Vagina (tissue), 2 donors: ENCODE measurements at regions not wholly inside any gene's neighbourhood (a gene's known extent, or its start where the extent isn't known, plus 50 kb on each side); places are given as distances from the start of the nearest gene placed in this dataset.

Experiments used
- DNase-seq, 2 donors: peaks; one replicate each; pipeline ENCODE4 v3.0.0-alpha.2; 2017; ENCODE audit errors: extremely low spot score in 2 of 2
- H3K27ac ChIP-seq: fragments of 200-600 bp; sonication (generic); one replicate; pipeline ENCODE4 v1.5.1; 2019
- H3K27me3 ChIP-seq: fragments of 200-600 bp; sonication (generic); one replicate; pipeline ENCODE4 v1.5.1; 2019
- H3K36me3 ChIP-seq, 2 donors: fragments of 200-600 bp; sonication (generic); one replicate each; pipeline ENCODE4 v1.5.1; 2017 to 2019
- H3K4me1 ChIP-seq: fragments of 200-600 bp; sonication (generic); one replicate; pipeline ENCODE4 v1.5.1; 2019
- H3K4me3 ChIP-seq, 2 donors: fragments of 200-600 bp; sonication (generic); 1 replicate in 1 of 2; 2 replicates in 1 of 2; pipeline ENCODE4 v1.5.1; 2016 to 2019
- H3K9me3 ChIP-seq: fragments of 200-600 bp; sonication (generic); one replicate; pipeline ENCODE4 v1.5.1; 2019
- CTCF ChIP-seq, 3 experiments: fragments of 450-650 bp in 2 of 3; fragments of 200-600 bp in 1 of 3; sonication (generic) in 1 of 3; IDR thresholded peaks; one replicate each; pipeline ENCODE4 v1.5.1; 2017 to 2019; ENCODE audit warnings: antibody characterized with exemption in 3 of 3, mild to moderate bottlenecking in 2 of 3, moderate library complexity in 2 of 3
- POLR2A ChIP-seq, 2 donors: fragments of 450-650 bp; IDR thresholded peaks; one replicate each; pipeline ENCODE4 v1.6.1; 2017; ENCODE audit warnings: antibody characterized with exemption in 2 of 2, mild to moderate bottlenecking in 2 of 2, moderate library complexity in 2 of 2
- POLR2AphosphoS5 ChIP-seq, 2 donors: sonication (generic); formaldehyde crosslinking; IDR thresholded peaks; one replicate each; pipeline ENCODE4 v1.9.0; 2017; ENCODE audit warnings: antibody characterized with exemption in 2 of 2, mild to moderate bottlenecking in 2 of 2, low read depth in 1 of 2; ENCODE audit not compliant: insufficient read depth in 1 of 2
- intact Hi-C: fragments of 100-400 bp; cut with DNase I; formaldehyde crosslinking; loops from one replicate; pipeline ENCODE4 v1.15.1; 2023

GRCh38 chr16:86404678-86405077 is 105.6 kb upstream of the FOXF1 start:
- Histone ChIP-seq H3K27ac (no peak overlapping the region), H3K36me3 (no peaks in the 10 kb centered on the region), H3K9me3 (no peaks in the 10 kb centered on the region), H3K4me1 (no peaks in the 10 kb centered on the region), H3K27me3 (no peaks in the 10 kb centered on the region), H3K4me3 (no peak overlapping the region)
- intact Hi-C loops = no loop called here
- no peak for TF ChIP-seq POLR2A (IDR thresholded peaks at IDR 0.05)
- no peak for TF ChIP-seq CTCF (IDR thresholded peaks at IDR 0.05)
- no peak for TF ChIP-seq POLR2AphosphoS5 (IDR thresholded peaks at IDR 0.05; ENCODE audit: insufficient read depth in 1 of 2, low read depth in 1 of 2)
- no peak for DNase-seq

- intact Hi-C loops = no loop called here
- H3K9me3 ChIP-seq = no peaks in the 10 kb centered on the region
- TF ChIP-seq POLR2AphosphoS5 (IDR thresholded peaks at IDR 0.05; ENCODE audit: insufficient read depth in 1 of 2, low read depth in 1 of 2) (no peak), CTCF (IDR thresholded peaks at IDR 0.05) (no peak)
- H3K4me1 ChIP-seq = no peaks in the 10 kb centered on the region
- H3K27ac ChIP-seq = no peak overlapping the region
- no peak for DNase-seq
- H3K27me3 ChIP-seq = no peaks in the 10 kb centered on the region
- H3K36me3 ChIP-seq = no peaks in the 10 kb centered on the region
- no peak overlapping the region for H3K4me3 ChIP-seq
Observed at GRCh38 chr16:86405319-86405718, 105.0 kb upstream of the FOXF1 start.

- intact Hi-C loops = no loop called here
- Histone ChIP-seq H3K4me3 (no peak overlapping the region), H3K4me1 (no peaks in the 10 kb centered on the region), H3K36me3 (no peaks in the 10 kb centered on the region), H3K9me3 (no peaks in the 10 kb centered on the region), H3K27me3 (no peaks in the 10 kb centered on the region), H3K27ac (no peak overlapping the region)
- TF ChIP-seq POLR2AphosphoS5 (IDR thresholded peaks at IDR 0.05; ENCODE audit: insufficient read depth in 1 of 2, low read depth in 1 of 2) = no peak
- TF ChIP-seq CTCF (IDR thresholded peaks at IDR 0.05) = no peak
- no peak for TF ChIP-seq POLR2A (IDR thresholded peaks at IDR 0.05)
- DNase-seq = no peak
Observed at GRCh38 chr16:86406056-86406455, 104.3 kb upstream of the FOXF1 start.

GRCh38 chr16:86408685-86409084 is 101.6 kb upstream of the FOXF1 start:
- Histone ChIP-seq H3K4me1 (no peaks in the 10 kb centered on the region), H3K4me3 (no peak overlapping the region), H3K27me3 (no peaks in the 10 kb centered on the region), H3K36me3 (no peaks in the 10 kb centered on the region), H3K9me3 (no peaks in the 10 kb centered on the region), H3K27ac (no peak overlapping the region)
- no peak for TF ChIP-seq CTCF (IDR thresholded peaks at IDR 0.05)
- no peak for TF ChIP-seq POLR2AphosphoS5 (IDR thresholded peaks at IDR 0.05; ENCODE audit: insufficient read depth in 1 of 2, low read depth in 1 of 2)
- no peak for TF ChIP-seq POLR2A (IDR thresholded peaks at IDR 0.05)
- no peak for DNase-seq
- intact Hi-C loops = no loop called here

GRCh38 chr16:86410081-86410480 is 100.2 kb upstream of the FOXF1 start:
- H3K4me1 ChIP-seq = no peaks in the 10 kb centered on the region

More at GRCh38 chr16:86410081-86410480, 100.2 kb upstream of the FOXF1 start:
- no peak for DNase-seq
- no peaks in the 10 kb centered on the region for H3K27me3 ChIP-seq
- no peaks in the 10 kb centered on the region for H3K9me3 ChIP-seq
- no peaks in the 10 kb centered on the region for H3K36me3 ChIP-seq
- no peak overlapping the region for H3K4me3 ChIP-seq
- H3K27ac ChIP-seq = no peak overlapping the region
- intact Hi-C loops = no loop called here
- TF ChIP-seq POLR2A (IDR thresholded peaks at IDR 0.05) (no peak), POLR2AphosphoS5 (IDR thresholded peaks at IDR 0.05; ENCODE audit: insufficient read depth in 1 of 2, low read depth in 1 of 2) (no peak), CTCF (IDR thresholded peaks at IDR 0.05) (no peak)
